Testis (tissue), 2 donors: ENCODE measurements at regions not wholly inside any gene's neighbourhood (a gene's known extent, or its start where the extent isn't known, plus 50 kb on each side); places are given as distances from the start of the nearest gene placed in this dataset.

Source experiments
- CTCF ChIP-seq, 3 experiments: fragments of 450-650 bp in 2 of 3; fragments of 200-600 bp in 1 of 3; sonication (generic) in 1 of 3; IDR thresholded peaks; one replicate each; pipeline ENCODE4 v1.5.1; 2016 to 2019; ENCODE audit warnings: antibody characterized with exemption in 3 of 3, mild to moderate bottlenecking in 2 of 3, moderate library complexity in 1 of 3
- POLR2A ChIP-seq: fragments of 450-650 bp; IDR thresholded peaks from one replicate; pipeline ENCODE4 v1.6.1; 2017; ENCODE audit warnings: antibody characterized with exemption, mild to moderate bottlenecking, moderate library complexity

- TF ChIP-seq CTCF (IDR thresholded peaks at IDR 0.05) (no peak), POLR2A (no peak)
These were observed 73.8 kb downstream of the CRLF2 start for GRCh38 chrX:1138476-1139184.
